Panc1 (cell line): ENCODE measurements at regions not wholly inside any gene's neighbourhood (a gene's known extent, or its start where the extent isn't known, plus 50 kb on each side); places are given as distances from the start of the nearest gene placed in this dataset.

Source experiments
- ATAC-seq: fragments of 200-7000 bp; cut with Tn5 transposase; 2 replicates; pipeline ENCODE4 v1.9.1; 2020; ENCODE audit warnings: mild to moderate bottlenecking, moderate library complexity
- BruUV-seq: library from RNA; stranded (reverse); fragments of 400-500 nt; replicated peaks from 2 replicates; lab custom pipeline; 2021; lab: Mats Ljungman, UMichigan
- CTCF ChIA-PET: fragments of 300-600 bp; sonication (Branson Sonifier 250); formaldehyde crosslinking; loops from one replicate; lab custom pipeline; 2022; ENCODE audit warnings: antibody characterized with exemption; lab: Charles Lee
- POLR2A ChIA-PET: fragments of 300-600 bp; sonication (Branson Sonifier 250); formaldehyde crosslinking; loops from one replicate; lab custom pipeline; 2022; ENCODE audit warnings: antibody characterized with exemption; lab: Charles Lee
- DNase-seq: peaks from one replicate; pipeline ENCODE4 v3.0.0-alpha.2; 2010; ENCODE audit warnings: low read depth, low spot score
- H3K27ac ChIP-seq: 2 replicates; pipeline ENCODE4 v1.5.1; 2011; ENCODE audit warnings: mild to moderate bottlenecking, low read length, inconsistent platforms
- H3K27me3 ChIP-seq: fragments of 200-500 bp; sonication (Bioruptor generic); 2 replicates; pipeline ENCODE4 v1.6.0; 2014; ENCODE audit warnings: low read length, inconsistent platforms; ENCODE audit not compliant: control insufficient read depth, insufficient read depth
- H3K36me3 ChIP-seq: fragments of 200-500 bp; sonication (Bioruptor generic); 2 replicates; pipeline ENCODE4 v1.5.1; 2014; ENCODE audit warnings: inconsistent platforms, mild to moderate bottlenecking, low read length, moderate library complexity; ENCODE audit not compliant: control insufficient read depth, insufficient read depth
- H3K4me1 ChIP-seq: 2 replicates; pipeline ENCODE4 v1.5.1; 2011; ENCODE audit warnings: inconsistent platforms, mild to moderate bottlenecking, low read length, moderate library complexity; ENCODE audit not compliant: control insufficient read depth, insufficient read depth
- H3K4me3 ChIP-seq, 2 experiments: 2 replicates each; pipeline ENCODE4 v1.5.1; 2011 to 2012; ENCODE audit warnings: low read depth in 2 of 2, low read length in 2 of 2, mild to moderate bottlenecking in 2 of 2, inconsistent platforms in 1 of 2, moderate library complexity in 1 of 2
- H3K9me3 ChIP-seq: fragments of 200-500 bp; sonication (Bioruptor generic); 2 replicates; pipeline ENCODE4 v1.5.1; 2014; ENCODE audit warnings: low read depth, mild to moderate bottlenecking, inconsistent platforms, low read length, moderate library complexity; ENCODE audit not compliant: control insufficient read depth, insufficient read depth
- POLR2AphosphoS5 ChIP-seq: IDR thresholded peaks from 2 replicates; pipeline ENCODE4 v1.6.1; 2012; ENCODE audit warnings: mild to moderate bottlenecking, low read depth, low read length, moderate library complexity
- SIN3A ChIP-seq: IDR thresholded peaks from 2 replicates; pipeline ENCODE4 v1.6.1; 2012; ENCODE audit warnings: low read depth, mild to moderate bottlenecking, low read length, moderate library complexity, borderline replicate concordance; ENCODE audit not compliant: insufficient read depth
- TCF7L2 ChIP-seq: IDR thresholded peaks from 2 replicates; pipeline ENCODE4 v1.6.1; 2011; ENCODE audit warnings: mild to moderate bottlenecking, low read depth, low read length, inconsistent platforms
- in situ Hi-C: cut with HindIII; loops from 2 replicates; pipeline ENCODE4 v1.10.0; 2016; ENCODE audit warnings: low sequenced_read_pairs, low pct_unique_long_range_greater_than_20kb
- intact Hi-C: fragments of 100-400 bp; cut with micrococcal nuclease; formaldehyde crosslinking; loops from one replicate; pipeline ENCODE4 v1.10.0; 2022; ENCODE audit not compliant: unreplicated experiment
- TF ChIP-seq, protein P1 (sequence below): fragments of 450-650 bp; IDR thresholded peaks from 2 replicates; pipeline ENCODE4 v1.5.1; 2017; ENCODE audit warnings: mild to moderate bottlenecking
- TF ChIP-seq, protein P2 (sequence below), 2 experiments: IDR thresholded peaks; 2 replicates each; pipeline ENCODE4 v1.6.1; 2011 to 2012; ENCODE audit warnings: low read depth in 2 of 2, control low read depth in 1 of 2, low read length in 1 of 2, mild to moderate bottlenecking in 1 of 2, moderate library complexity in 1 of 2; ENCODE audit not compliant: insufficient read depth in 1 of 2

DNA sequence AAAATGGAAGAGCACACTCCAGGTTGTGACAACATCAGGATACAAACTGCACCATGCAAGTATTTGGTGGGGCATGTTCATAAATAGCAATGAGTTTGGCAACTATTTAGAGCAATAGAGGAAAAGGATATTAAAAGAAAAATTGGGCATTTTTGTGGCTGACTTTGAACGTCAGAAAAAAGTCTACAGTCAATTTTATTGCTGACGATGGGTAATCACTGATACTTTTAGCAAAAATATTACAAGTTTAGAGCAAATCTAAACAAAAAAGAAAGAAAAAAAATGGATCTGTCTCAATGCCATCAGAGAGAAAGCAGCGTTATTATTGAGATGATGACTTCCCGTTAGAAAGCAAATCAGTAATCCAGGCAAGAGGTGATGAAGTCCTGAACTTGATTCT, 65.2 kb downstream of the CGGBP1 start:
- CTCF ChIA-PET, result no interaction called here
- in situ Hi-C loops, result no loop called here
- POLR2A ChIA-PET, result no interaction called here
- no peak for TF ChIP-seq SIN3A
- no peak for TF ChIP-seq TCF7L2
- TF ChIP-seq, protein P1, sequence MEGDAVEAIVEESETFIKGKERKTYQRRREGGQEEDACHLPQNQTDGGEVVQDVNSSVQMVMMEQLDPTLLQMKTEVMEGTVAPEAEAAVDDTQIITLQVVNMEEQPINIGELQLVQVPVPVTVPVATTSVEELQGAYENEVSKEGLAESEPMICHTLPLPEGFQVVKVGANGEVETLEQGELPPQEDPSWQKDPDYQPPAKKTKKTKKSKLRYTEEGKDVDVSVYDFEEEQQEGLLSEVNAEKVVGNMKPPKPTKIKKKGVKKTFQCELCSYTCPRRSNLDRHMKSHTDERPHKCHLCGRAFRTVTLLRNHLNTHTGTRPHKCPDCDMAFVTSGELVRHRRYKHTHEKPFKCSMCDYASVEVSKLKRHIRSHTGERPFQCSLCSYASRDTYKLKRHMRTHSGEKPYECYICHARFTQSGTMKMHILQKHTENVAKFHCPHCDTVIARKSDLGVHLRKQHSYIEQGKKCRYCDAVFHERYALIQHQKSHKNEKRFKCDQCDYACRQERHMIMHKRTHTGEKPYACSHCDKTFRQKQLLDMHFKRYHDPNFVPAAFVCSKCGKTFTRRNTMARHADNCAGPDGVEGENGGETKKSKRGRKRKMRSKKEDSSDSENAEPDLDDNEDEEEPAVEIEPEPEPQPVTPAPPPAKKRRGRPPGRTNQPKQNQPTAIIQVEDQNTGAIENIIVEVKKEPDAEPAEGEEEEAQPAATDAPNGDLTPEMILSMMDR, result no peak
- TF ChIP-seq POLR2AphosphoS5, result no peak
- TF ChIP-seq, protein P2, sequence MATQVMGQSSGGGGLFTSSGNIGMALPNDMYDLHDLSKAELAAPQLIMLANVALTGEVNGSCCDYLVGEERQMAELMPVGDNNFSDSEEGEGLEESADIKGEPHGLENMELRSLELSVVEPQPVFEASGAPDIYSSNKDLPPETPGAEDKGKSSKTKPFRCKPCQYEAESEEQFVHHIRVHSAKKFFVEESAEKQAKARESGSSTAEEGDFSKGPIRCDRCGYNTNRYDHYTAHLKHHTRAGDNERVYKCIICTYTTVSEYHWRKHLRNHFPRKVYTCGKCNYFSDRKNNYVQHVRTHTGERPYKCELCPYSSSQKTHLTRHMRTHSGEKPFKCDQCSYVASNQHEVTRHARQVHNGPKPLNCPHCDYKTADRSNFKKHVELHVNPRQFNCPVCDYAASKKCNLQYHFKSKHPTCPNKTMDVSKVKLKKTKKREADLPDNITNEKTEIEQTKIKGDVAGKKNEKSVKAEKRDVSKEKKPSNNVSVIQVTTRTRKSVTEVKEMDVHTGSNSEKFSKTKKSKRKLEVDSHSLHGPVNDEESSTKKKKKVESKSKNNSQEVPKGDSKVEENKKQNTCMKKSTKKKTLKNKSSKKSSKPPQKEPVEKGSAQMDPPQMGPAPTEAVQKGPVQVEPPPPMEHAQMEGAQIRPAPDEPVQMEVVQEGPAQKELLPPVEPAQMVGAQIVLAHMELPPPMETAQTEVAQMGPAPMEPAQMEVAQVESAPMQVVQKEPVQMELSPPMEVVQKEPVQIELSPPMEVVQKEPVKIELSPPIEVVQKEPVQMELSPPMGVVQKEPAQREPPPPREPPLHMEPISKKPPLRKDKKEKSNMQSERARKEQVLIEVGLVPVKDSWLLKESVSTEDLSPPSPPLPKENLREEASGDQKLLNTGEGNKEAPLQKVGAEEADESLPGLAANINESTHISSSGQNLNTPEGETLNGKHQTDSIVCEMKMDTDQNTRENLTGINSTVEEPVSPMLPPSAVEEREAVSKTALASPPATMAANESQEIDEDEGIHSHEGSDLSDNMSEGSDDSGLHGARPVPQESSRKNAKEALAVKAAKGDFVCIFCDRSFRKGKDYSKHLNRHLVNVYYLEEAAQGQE (IDR thresholded peaks at IDR 0.05; ENCODE audit: insufficient read depth in 1 of 2, low read depth in 2 of 2, low read length in 1 of 2), result no peak
- Histone ChIP-seq H3K9me3 (no peaks in the 10 kb centered on the region), H3K27ac (no peak overlapping the region), H3K27me3 (no peaks in the 10 kb centered on the region), H3K4me3 (no peak overlapping the region), H3K36me3 (no peaks in the 10 kb centered on the region), H3K4me1 (no peaks in the 10 kb centered on the region)
- DNase-seq (no peak), ATAC-seq (no peak)
- BruUV-seq, result no TSS peak
- intact Hi-C loops, result no loop called here

DNA sequence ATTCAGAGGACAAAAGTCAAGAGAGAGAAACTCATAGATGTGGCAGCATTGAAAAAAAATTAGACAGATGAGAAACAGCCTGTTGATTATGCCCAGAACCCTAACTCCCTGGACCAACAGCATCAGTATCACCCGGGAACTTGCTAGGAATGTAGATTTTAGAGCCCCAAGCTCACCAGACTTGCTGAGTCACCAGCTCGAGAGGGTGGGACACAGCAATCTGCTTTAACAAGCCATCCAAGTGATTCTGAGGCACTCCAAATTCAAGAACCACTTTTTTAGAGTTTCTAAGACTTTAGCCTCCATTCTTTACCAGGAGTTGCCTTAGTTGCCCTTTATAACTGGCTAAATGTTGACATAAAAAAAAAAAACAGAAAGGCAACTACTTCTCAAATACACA, 70.9 kb downstream of the CGGBP1 start:
- Histone ChIP-seq H3K4me1 (no peaks in the 10 kb centered on the region), H3K27ac (no peak overlapping the region), H3K9me3 (no peaks in the 10 kb centered on the region), H3K27me3 (no peaks in the 10 kb centered on the region), H3K4me3 (no peak overlapping the region), H3K36me3 (no peaks in the 10 kb centered on the region)
- DNase-seq, result no peak
- intact Hi-C loops, result no loop called here
- TF ChIP-seq, protein P1, result no peak
- TF ChIP-seq, protein P2 (IDR thresholded peaks at IDR 0.05; ENCODE audit: insufficient read depth in 1 of 2, low read depth in 2 of 2, low read length in 1 of 2), result no peak
- TF ChIP-seq TCF7L2 (no peak), POLR2AphosphoS5 (no peak)
- POLR2A ChIA-PET, result no interaction called here
- no TSS peak for BruUV-seq
- CTCF ChIA-PET, result no interaction called here
- no peak for ATAC-seq
- in situ Hi-C loops, result no loop called here
